OCI-LY3 (cell line): ENCODE measurements at regions not wholly inside any gene's neighbourhood (a gene's known extent, or its start where the extent isn't known, plus 50 kb on each side); places are given as distances from the start of the nearest gene placed in this dataset.

Source experiments
- CTCF ChIP-seq: fragments of 200-600, 300-600 bp; sonication (generic); IDR thresholded peaks from 2 replicates; pipeline ENCODE4 v1.5.1; 2014; ENCODE audit warnings: antibody characterized with exemption, low read length, low read depth
- EZH2phosphoT487 ChIP-seq: fragments of 200-600 bp; shearing (Covaris generic); IDR thresholded peaks from 2 replicates; pipeline ENCODE4 v1.6.1; 2018; ENCODE audit warnings: antibody characterized with exemption, mixed run types, low read depth

GRCh38 chr15:69722924-69723323 lies 270.3 kb downstream of the RPLP1 start:
- no peak for TF ChIP-seq CTCF
- TF ChIP-seq EZH2phosphoT487: no peak
